Prostate gland (tissue), 2 donors: ENCODE measurements at regions not wholly inside any gene's neighbourhood (a gene's known extent, or its start where the extent isn't known, plus 50 kb on each side); places are given as distances from the start of the nearest gene placed in this dataset.

Source experiments
- CTCF ChIP-seq, 4 experiments: fragments of 200-600 bp in 2 of 4; fragments of 450-650 bp in 2 of 4; sonication (generic) in 2 of 4; IDR thresholded peaks; 1 replicate in 3 of 4; 2 replicates in 1 of 4; pipeline ENCODE4 v1.5.1; 2016 to 2019; ENCODE audit warnings: antibody characterized with exemption in 4 of 4, mild to moderate bottlenecking in 2 of 4, moderate library complexity in 2 of 4
- POLR2A ChIP-seq: fragments of 450-650 bp; IDR thresholded peaks from one replicate; pipeline ENCODE4 v1.6.1; 2016; ENCODE audit warnings: antibody characterized with exemption, mild to moderate bottlenecking

- TF ChIP-seq CTCF (IDR thresholded peaks at IDR 0.05) (no peak), POLR2A (no peak)
These were observed 939.3 kb downstream of the CDH18 start for GRCh38 chr5:19048726-19049125.
